ENCODE measurements at regions not wholly inside any gene's neighbourhood (a gene's known extent, or its start where the extent isn't known, plus 50 kb on each side); places are given as distances from the start of the nearest gene placed in this dataset.

GRCh38 chr12:116360579-116361413, 83.3 kb upstream of the MED13L start:
- Histone ChIP-seq H3K36me3 (ENCODE audit: control insufficient read depth in 4 of 4, insufficient read depth in 3 of 4, low read depth in 1 of 4, low read length in 3 of 4) (no peaks in the 10 kb centered on the region), H3K27me3 (ENCODE audit: control insufficient read depth in 4 of 4, insufficient read depth in 4 of 4, low read length in 3 of 4) (no peaks in the 10 kb centered on the region), H3K27ac (ENCODE audit: low read depth in 1 of 2, low read length in 2 of 2) (no peak overlapping the region), H3K4me1 (ENCODE audit: control insufficient read depth in 4 of 4, insufficient read depth in 4 of 4, low read length in 3 of 4) (peaks cover 0 to 11% (median 8%) of the 10 kb centered on the region in 4 donors), H3K4me3 (ENCODE audit: low read depth in 1 of 3, low read length in 3 of 3) (no peak overlapping the region), H3K9ac (ENCODE audit: low read depth in 1 of 2, low read length in 2 of 2) (no peak overlapping the region), H3K9me3 (ENCODE audit: control insufficient read depth in 4 of 4, low read length in 3 of 4) (no peaks in the 10 kb centered on the region)
- DNase-seq (ENCODE audit: low spot score): no peak
- 94% methylated on average over 6 of the region's 6 CpGs for WGBS
- no peak for TF ChIP-seq JUND (IDR thresholded peaks at IDR 0.05)
- TF ChIP-seq, protein P1, sequence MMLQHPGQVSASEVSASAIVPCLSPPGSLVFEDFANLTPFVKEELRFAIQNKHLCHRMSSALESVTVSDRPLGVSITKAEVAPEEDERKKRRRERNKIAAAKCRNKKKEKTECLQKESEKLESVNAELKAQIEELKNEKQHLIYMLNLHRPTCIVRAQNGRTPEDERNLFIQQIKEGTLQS (IDR thresholded peaks at IDR 0.05): no peak
- TF ChIP-seq FOXA1 (IDR thresholded peaks at IDR 0.05): no peak
- TF ChIP-seq RAD21 (IDR thresholded peaks at IDR 0.05): no peak
- no peak for TF ChIP-seq TAF1 (conservative IDR thresholded peaks at IDR 0.05)
- no peak for TF ChIP-seq ZBTB33 (IDR thresholded peaks at IDR 0.05)
- TF ChIP-seq NR2F2 (IDR thresholded peaks at IDR 0.05): no peak
- no peak for TF ChIP-seq YY1 (IDR thresholded peaks at IDR 0.05)
- TF ChIP-seq HNF4A (conservative IDR thresholded peaks at IDR 0.05): no peak
- TF ChIP-seq SP1 (IDR thresholded peaks at IDR 0.05): no peak
- no peak for TF ChIP-seq RXRA (IDR thresholded peaks at IDR 0.05)
- TF ChIP-seq GABPA (IDR thresholded peaks at IDR 0.05 in 1 of 2, conservative IDR thresholded peaks at IDR 0.05 in 1 of 2): no peak
- no peak for TF ChIP-seq EGR1 (IDR thresholded peaks at IDR 0.05; ENCODE audit: low read depth in 2 of 2)
- TF ChIP-seq, protein P2, sequence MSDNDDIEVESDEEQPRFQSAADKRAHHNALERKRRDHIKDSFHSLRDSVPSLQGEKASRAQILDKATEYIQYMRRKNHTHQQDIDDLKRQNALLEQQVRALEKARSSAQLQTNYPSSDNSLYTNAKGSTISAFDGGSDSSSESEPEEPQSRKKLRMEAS (IDR thresholded peaks at IDR 0.05): no peak
- no peak for TF ChIP-seq HNF4G (IDR thresholded peaks at IDR 0.05)
- no peak for TF ChIP-seq REST (IDR thresholded peaks at IDR 0.05)
